ENCODE measurements at regions not wholly inside any gene's neighbourhood (a gene's known extent, or its start where the extent isn't known, plus 50 kb on each side); places are given as distances from the start of the nearest gene placed in this dataset.

- TF ChIP-seq CTCF (IDR thresholded peaks at IDR 0.05) (no peak), EZH2 (IDR thresholded peaks at IDR 0.05; ENCODE audit: borderline replicate concordance, insufficient read depth, low read depth, low read length, poor library complexity, severe bottlenecking) (no peak)
Observed at GRCh38 chr9:95650720-95651119, 133.9 kb upstream of the PTCH1 start.

DNA sequence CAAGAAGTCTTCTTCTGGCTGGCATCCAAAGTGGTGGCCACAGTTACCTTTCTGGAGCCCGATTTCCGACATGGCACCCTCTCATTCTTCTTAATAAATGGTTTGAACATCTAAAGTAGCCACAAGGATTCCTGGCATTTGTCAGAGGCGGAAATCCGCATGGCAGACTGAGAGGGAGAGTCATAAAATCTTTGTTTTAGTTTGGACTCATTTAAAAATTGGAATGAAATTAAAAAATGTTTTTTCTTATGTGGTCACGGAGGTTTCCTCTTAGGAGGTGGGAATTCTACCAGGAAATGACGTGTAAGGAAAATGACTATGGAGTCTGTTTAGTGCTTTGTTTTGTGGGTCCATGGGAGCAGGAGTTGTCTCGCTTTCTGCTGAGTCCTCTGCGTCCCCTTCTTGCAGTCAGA, 133.0 kb upstream of the PTCH1 start:
- Histone ChIP-seq H3K79me2 (ENCODE audit: control insufficient read depth, insufficient read depth, low read length) (no peaks in the 10 kb centered on the region), H3K9me3 (ENCODE audit: control extremely low read depth in 1 of 3, control insufficient read depth in 2 of 3, insufficient read depth in 1 of 3, low read length in 2 of 3) (no peaks in the 10 kb centered on the region), H4K20me1 (ENCODE audit: control insufficient read depth, insufficient read depth, low read length, poor library complexity, severe bottlenecking) (no peaks in the 10 kb centered on the region), H2AFZ (ENCODE audit: insufficient read depth, low read depth, low read length, poor library complexity, severe bottlenecking) (no peak overlapping the region), H3K4me3 (ENCODE audit: control extremely low read depth in 1 of 5, extremely low read depth in 1 of 5, insufficient read depth in 1 of 5, low read depth in 2 of 5, low read length in 4 of 5) (no peak overlapping the region), H3K4me1 (ENCODE audit: control insufficient read depth in 2 of 2, insufficient read depth in 2 of 2, low read length in 2 of 2) (no peaks in the 10 kb centered on the region), H3K4me2 (replicated peaks; ENCODE audit: low read depth, low read length, poor library complexity, severe bottlenecking) (no peak overlapping the region), H3K36me3 (replicated peaks in 1 of 2; ENCODE audit: control extremely low read depth in 1 of 2, control insufficient read depth in 1 of 2, extremely low read depth in 1 of 2, insufficient read depth in 2 of 2, low read length in 1 of 2) (no peaks in the 10 kb centered on the region), H3K27me3 (replicated peaks in 1 of 4; ENCODE audit: control extremely low read depth in 1 of 4, control insufficient read depth in 3 of 4, insufficient read depth in 4 of 4, low read length in 3 of 4) (peaks cover 0 to 3% (median 0%) of the 10 kb centered on the region in 4 experiments), H3K27ac (ENCODE audit: low read length in 2 of 2) (no peak overlapping the region), H3K9ac (ENCODE audit: low read length) (no peak overlapping the region)
- H3K4me1 Mint-ChIP-seq, result no peaks in the 10 kb centered on the region
- 86% methylated on average over 6 of the region's 8 CpGs for WGBS (ENCODE audit: insufficient coverage)
- H3K4me3 Mint-ChIP-seq, result no peak overlapping the region
- H3K9me3 Mint-ChIP-seq (ENCODE audit: insufficient read depth), result no peaks in the 10 kb centered on the region
- intact Hi-C loops (cut with micrococcal nuclease), result no loop called here
- H3K27ac Mint-ChIP-seq, result no peak overlapping the region
- ATAC-seq (ENCODE audit: low read depth), result no peak
- no peak for DNase-seq
- ChIA-PET POLR2A (no interaction called here), CTCF (no interaction called here)
- no peak for TF ChIP-seq EZH2 (IDR thresholded peaks at IDR 0.05; ENCODE audit: borderline replicate concordance, insufficient read depth, low read depth, low read length, poor library complexity, severe bottlenecking)
- H3K27me3 Mint-ChIP-seq, result peaks cover 9% of the 10 kb centered on the region

More at GRCh38 chr9:95650720-95651119, 133.9 kb upstream of the PTCH1 start:
- CTCF ChIA-PET, result no interaction called here
- WGBS (ENCODE audit: insufficient coverage), result 73% methylated on average over 3 of the region's 3 CpGs
- POLR2A ChIA-PET, result no interaction called here
- H3K4me3 ChIP-seq (ENCODE audit: control extremely low read depth in 1 of 5, extremely low read depth in 1 of 5, insufficient read depth in 1 of 5, low read depth in 2 of 5, low read length in 4 of 5), result no peak overlapping the region
- no peaks in the 10 kb centered on the region for H4K20me1 ChIP-seq (ENCODE audit: control insufficient read depth, insufficient read depth, low read length, poor library complexity, severe bottlenecking)
- H3K27me3 ChIP-seq (replicated peaks in 1 of 4; ENCODE audit: control extremely low read depth in 1 of 4, control insufficient read depth in 3 of 4, insufficient read depth in 4 of 4, low read length in 3 of 4), result peaks cover 0 to 3% (median 0%) of the 10 kb centered on the region in 4 experiments
- no peak for ATAC-seq (ENCODE audit: low read depth)
- H3K36me3 ChIP-seq (replicated peaks in 1 of 2; ENCODE audit: control extremely low read depth in 1 of 2, control insufficient read depth in 1 of 2, extremely low read depth in 1 of 2, insufficient read depth in 2 of 2, low read length in 1 of 2), result no peaks in the 10 kb centered on the region
- H3K9ac ChIP-seq (ENCODE audit: low read length), result no peak overlapping the region
- Mint-ChIP-seq H3K4me3 (no peak overlapping the region), H3K9me3 (ENCODE audit: insufficient read depth) (no peaks in the 10 kb centered on the region), H3K27me3 (peaks cover 9% of the 10 kb centered on the region), H3K27ac (no peak overlapping the region), H3K4me1 (no peaks in the 10 kb centered on the region)
- no peak overlapping the region for H2AFZ ChIP-seq (ENCODE audit: insufficient read depth, low read depth, low read length, poor library complexity, severe bottlenecking)
- DNase-seq, result no peak
- H3K4me1 ChIP-seq (ENCODE audit: control insufficient read depth in 2 of 2, insufficient read depth in 2 of 2, low read length in 2 of 2), result no peaks in the 10 kb centered on the region
- H3K27ac ChIP-seq (ENCODE audit: low read length in 2 of 2), result no peak overlapping the region
- intact Hi-C loops (cut with micrococcal nuclease), result no loop called here
- H3K9me3 ChIP-seq (ENCODE audit: control extremely low read depth in 1 of 3, control insufficient read depth in 2 of 3, insufficient read depth in 1 of 3, low read length in 2 of 3), result no peaks in the 10 kb centered on the region
- no peak overlapping the region for H3K4me2 ChIP-seq (replicated peaks; ENCODE audit: low read depth, low read length, poor library complexity, severe bottlenecking)
- no peaks in the 10 kb centered on the region for H3K79me2 ChIP-seq (ENCODE audit: control insufficient read depth, insufficient read depth, low read length)
